ENCODE measurements at regions not wholly inside any gene's neighbourhood (a gene's known extent, or its start where the extent isn't known, plus 50 kb on each side); places are given as distances from the start of the nearest gene placed in this dataset.

- no peak for DNase-seq
Observed at GRCh38 chr15:91765660-91766059, 87.8 kb upstream of the SLCO3A1 start.

- no peak for DNase-seq
Observed at GRCh38 chr15:91769476-91769875, 84.0 kb upstream of the SLCO3A1 start.

GRCh38 chr15:91769894-91770293, 83.6 kb upstream of the SLCO3A1 start:
- no peak for DNase-seq

GRCh38 chr15:91776104-91776503, 77.4 kb upstream of the SLCO3A1 start:
- DNase-seq: no peak

- no peak for DNase-seq
Observed at GRCh38 chr15:91779960-91780359, 73.5 kb upstream of the SLCO3A1 start.

- DNase-seq: no peak
Observed at GRCh38 chr15:91780387-91780786, 73.1 kb upstream of the SLCO3A1 start.

- DNase-seq: no peak
Observed at GRCh38 chr15:91782221-91782620, 71.3 kb upstream of the SLCO3A1 start.

- DNase-seq: no peak
Observed at GRCh38 chr15:91783008-91783407, 70.5 kb upstream of the SLCO3A1 start.

GRCh38 chr15:91783451-91783850, 70.1 kb upstream of the SLCO3A1 start:
- no peak for DNase-seq

GRCh38 chr15:91784973-91785709, 68.4 kb upstream of the SLCO3A1 start:
- no peak for DNase-seq

- no peak for DNase-seq
Observed at GRCh38 chr15:91787198-91787597, 66.3 kb upstream of the SLCO3A1 start.

- no peak for DNase-seq
Observed at GRCh38 chr15:91789136-91789535, 64.4 kb upstream of the SLCO3A1 start.

GRCh38 chr15:91790836-91791235, 62.7 kb upstream of the SLCO3A1 start:
- no peak for DNase-seq

GRCh38 chr15:91793771-91794170, 59.7 kb upstream of the SLCO3A1 start:
- DNase-seq: no peak

GRCh38 chr15:91795235-91795634, 58.3 kb upstream of the SLCO3A1 start:
- no peak for DNase-seq

GRCh38 chr15:91801836-91802534, 51.5 kb upstream of the SLCO3A1 start:
- DNase-seq: no peak

GRCh38 chr15:91803260-91803659, 50.2 kb upstream of the SLCO3A1 start:
- no peak for DNase-seq
